Right atrium auricular region (tissue), 2 donors: ENCODE measurements at regions not wholly inside any gene's neighbourhood (a gene's known extent, or its start where the extent isn't known, plus 50 kb on each side); places are given as distances from the start of the nearest gene placed in this dataset.
A peak's percentile ranks its signal among the peaks of the same experiment; 100 is the strongest.

Source experiments
- DNase-seq: peaks from one replicate; pipeline ENCODE4 v3.0.0-alpha.2; 2019; ENCODE audit warnings: low spot score
- H3K27ac ChIP-seq, 2 donors: fragments of 200-600 bp; sonication (generic); 1 replicate in 1 of 2; 2 replicates in 1 of 2; pipeline ENCODE4 v1.5.1; 2016 to 2019
- H3K27me3 ChIP-seq, 2 donors: fragments of 200-600 bp; sonication (generic); one replicate each; pipeline versions ENCODE4 v1.5.1 to v1.6.0; 2017 to 2019
- H3K36me3 ChIP-seq: fragments of 200-600 bp; sonication (generic); one replicate; pipeline ENCODE4 v1.5.1; 2016
- H3K4me1 ChIP-seq, 2 donors: fragments of 200-600 bp; sonication (generic); one replicate each; pipeline versions ENCODE4 v1.5.1 to v1.6.0; 2017 to 2019
- H3K4me3 ChIP-seq, 2 donors: fragments of 200-600 bp; sonication (generic); 1 replicate in 1 of 2; 2 replicates in 1 of 2; pipeline ENCODE4 v1.5.1; 2017 to 2019; ENCODE audit warnings: mild to moderate bottlenecking in 1 of 2, moderate library complexity in 1 of 2
- H3K9me3 ChIP-seq, 2 donors: fragments of 200-600 bp; sonication (generic); one replicate each; pipeline ENCODE4 v1.5.1; 2019
- TF ChIP-seq, protein P1 (sequence below), 2 donors: fragments of 200-600 bp; sonication (generic); IDR thresholded peaks; one replicate each; pipeline ENCODE4 v1.5.1; 2019; ENCODE audit warnings: antibody characterized with exemption in 2 of 2

DNA sequence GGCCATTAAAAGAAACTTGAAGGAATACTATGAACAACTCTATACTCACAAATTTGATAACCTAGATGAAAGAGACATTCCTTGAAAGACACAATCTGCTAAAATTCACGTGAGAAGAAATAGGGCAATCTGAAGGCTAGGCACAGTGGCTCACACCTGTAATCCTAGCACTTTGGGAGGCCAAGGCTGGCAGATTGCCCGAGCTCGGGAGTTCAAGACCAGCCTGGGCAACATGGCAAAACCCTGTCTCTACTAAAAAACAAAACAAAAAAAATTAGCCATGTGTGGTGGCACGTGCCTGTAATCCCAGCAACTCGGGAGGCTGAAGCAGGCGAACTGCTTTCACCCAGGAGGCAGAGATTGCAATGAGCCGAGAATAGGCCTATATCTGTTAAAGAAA is 104.8 kb downstream of the HES1 start:
- TF ChIP-seq, protein P1, sequence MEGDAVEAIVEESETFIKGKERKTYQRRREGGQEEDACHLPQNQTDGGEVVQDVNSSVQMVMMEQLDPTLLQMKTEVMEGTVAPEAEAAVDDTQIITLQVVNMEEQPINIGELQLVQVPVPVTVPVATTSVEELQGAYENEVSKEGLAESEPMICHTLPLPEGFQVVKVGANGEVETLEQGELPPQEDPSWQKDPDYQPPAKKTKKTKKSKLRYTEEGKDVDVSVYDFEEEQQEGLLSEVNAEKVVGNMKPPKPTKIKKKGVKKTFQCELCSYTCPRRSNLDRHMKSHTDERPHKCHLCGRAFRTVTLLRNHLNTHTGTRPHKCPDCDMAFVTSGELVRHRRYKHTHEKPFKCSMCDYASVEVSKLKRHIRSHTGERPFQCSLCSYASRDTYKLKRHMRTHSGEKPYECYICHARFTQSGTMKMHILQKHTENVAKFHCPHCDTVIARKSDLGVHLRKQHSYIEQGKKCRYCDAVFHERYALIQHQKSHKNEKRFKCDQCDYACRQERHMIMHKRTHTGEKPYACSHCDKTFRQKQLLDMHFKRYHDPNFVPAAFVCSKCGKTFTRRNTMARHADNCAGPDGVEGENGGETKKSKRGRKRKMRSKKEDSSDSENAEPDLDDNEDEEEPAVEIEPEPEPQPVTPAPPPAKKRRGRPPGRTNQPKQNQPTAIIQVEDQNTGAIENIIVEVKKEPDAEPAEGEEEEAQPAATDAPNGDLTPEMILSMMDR (IDR thresholded peaks at IDR 0.05), result no peak
- Histone ChIP-seq H3K4me3 (no peak overlapping the region), H3K27me3 (no peaks in the 10 kb centered on the region), H3K36me3 (no peaks in the 10 kb centered on the region), H3K4me1 (peaks cover 0 to 6% of the 10 kb centered on the region in 2 donors), H3K9me3 (no peaks in the 10 kb centered on the region), H3K27ac (no peak overlapping the region)
- no peak for DNase-seq

DNA sequence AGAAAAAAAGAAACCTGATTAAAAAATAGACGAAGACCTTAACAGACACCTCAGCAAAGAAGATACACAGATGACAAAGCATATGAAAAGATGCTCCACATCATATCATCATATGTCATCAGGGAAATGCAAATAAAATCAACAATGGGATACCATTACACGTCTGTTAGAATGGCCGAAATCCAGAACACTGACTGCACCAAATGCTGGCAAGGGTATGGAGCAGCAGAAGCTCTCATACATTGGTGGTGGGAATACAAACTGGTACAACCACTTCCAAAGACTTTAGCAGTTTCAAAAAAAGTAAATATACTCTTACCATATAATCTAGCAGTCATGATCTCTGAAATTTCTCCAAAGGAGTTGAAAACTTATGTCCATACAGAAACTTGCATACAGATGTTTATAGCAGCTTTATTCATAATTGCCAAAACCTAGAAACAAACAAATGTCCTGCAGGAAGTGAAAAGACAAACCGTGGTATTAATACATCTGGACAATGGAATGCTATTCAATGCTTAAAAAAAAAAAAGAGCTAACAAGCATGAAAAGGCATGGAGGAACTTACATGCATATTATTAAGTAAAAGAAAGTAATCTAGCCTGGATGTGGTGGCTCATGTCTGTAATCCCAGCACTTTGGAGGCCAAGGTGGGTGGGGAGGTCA is 107.4 kb downstream of the HES1 start:
- no peaks in the 10 kb centered on the region for H3K27me3 ChIP-seq
- no peak overlapping the region for H3K27ac ChIP-seq
- no peaks in the 10 kb centered on the region for H3K4me1 ChIP-seq
- no peaks in the 10 kb centered on the region for H3K9me3 ChIP-seq
- TF ChIP-seq, protein P1 (IDR thresholded peaks at IDR 0.05), result no peak
- DNase-seq, result no peak
- H3K36me3 ChIP-seq, result no peaks in the 10 kb centered on the region
- no peak overlapping the region for H3K4me3 ChIP-seq

DNA sequence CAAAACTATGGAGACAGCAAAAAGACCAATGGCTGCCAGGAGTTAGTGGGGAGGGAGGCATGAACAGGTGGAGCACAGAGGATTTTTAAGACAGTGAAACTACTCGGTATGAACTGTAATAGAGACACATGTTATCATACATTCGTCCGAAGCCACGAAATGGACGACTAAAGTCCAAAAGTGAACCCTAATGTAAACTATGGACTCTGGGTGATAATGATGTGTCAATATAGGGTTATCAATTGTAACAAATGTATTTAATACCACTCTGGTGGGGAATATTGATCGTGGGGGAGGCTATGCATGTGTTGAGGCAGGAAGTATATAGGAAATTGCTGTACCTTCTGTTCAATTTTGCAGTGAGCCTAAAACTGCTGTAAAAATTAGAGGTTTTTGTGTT is 107.0 kb downstream of the CPN2 start:
- H3K27me3 ChIP-seq, result no peaks in the 10 kb centered on the region
- DNase-seq, result peak; percentile 50
- H3K36me3 ChIP-seq, result no peaks in the 10 kb centered on the region
- TF ChIP-seq, protein P1 (IDR thresholded peaks at IDR 0.05), result no peak
- no peak overlapping the region for H3K27ac ChIP-seq
- H3K4me3 ChIP-seq, result no peak overlapping the region
- no peaks in the 10 kb centered on the region for H3K9me3 ChIP-seq
- peaks cover 0 to 3% of the 10 kb centered on the region in 2 donors for H3K4me1 ChIP-seq

DNA sequence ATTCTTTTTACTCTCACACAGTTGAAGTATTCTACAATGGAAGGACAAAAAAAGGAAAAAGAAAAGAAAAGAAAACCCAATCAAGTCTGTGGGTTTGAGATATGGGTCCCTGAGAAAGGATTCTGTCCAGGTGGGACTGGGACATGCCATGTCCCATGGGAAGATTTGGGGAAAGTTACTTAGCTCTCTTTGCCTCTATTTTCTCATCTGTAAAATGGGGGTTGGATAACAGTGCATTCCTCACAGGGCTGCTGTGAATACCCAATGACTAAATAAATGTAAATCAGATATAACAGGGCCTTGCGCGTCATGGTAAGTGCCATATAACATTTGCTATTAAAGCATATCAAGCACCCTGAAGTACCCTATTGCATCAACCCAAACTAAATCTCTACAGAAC is 105.7 kb downstream of the CPN2 start:
- H3K36me3 ChIP-seq, result no peaks in the 10 kb centered on the region
- H3K9me3 ChIP-seq, result no peaks in the 10 kb centered on the region
- no peaks in the 10 kb centered on the region for H3K27me3 ChIP-seq
- TF ChIP-seq, protein P1 (IDR thresholded peaks at IDR 0.05), result no peak
- no peak for DNase-seq
- H3K4me3 ChIP-seq, result no peak overlapping the region
- no peak overlapping the region for H3K27ac ChIP-seq
- H3K4me1 ChIP-seq, result peaks cover 0 to 16% of the 10 kb centered on the region in 2 donors

DNA sequence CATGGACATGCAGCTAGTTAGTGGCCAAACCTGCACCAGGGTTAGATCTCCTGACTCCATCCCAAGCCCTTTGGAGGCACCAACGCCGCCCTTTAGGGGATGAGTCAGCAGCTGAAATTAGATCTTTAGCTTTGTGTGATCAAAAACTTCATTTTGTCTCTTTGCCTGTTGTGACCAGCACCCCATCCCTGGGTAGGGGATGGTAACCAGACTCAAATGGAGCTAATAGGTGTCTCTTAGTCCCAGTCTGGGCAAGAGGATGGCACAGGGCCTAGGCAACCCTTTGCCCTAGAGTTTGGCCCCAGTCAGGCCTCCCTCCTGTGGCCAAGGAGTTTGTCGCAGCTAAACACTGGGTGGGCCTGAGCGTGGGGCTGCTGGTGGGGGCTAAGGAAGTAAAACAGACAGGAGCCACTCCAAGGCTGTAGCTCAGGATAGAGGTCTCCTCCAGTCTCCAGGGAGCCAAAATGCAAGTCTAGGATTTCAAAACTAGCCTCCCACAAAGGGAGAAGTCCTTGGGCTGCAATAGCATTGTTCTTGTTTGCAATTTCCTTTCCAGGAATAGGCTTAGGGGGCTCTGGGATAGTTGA is 105.1 kb downstream of the CPN2 start:
- peak; percentile 47 for DNase-seq
- Histone ChIP-seq H3K27ac (no peak overlapping the region), H3K9me3 (no peaks in the 10 kb centered on the region), H3K4me1 (peaks cover 0 to 22% of the 10 kb centered on the region in 2 donors), H3K27me3 (no peaks in the 10 kb centered on the region), H3K4me3 (no peak overlapping the region), H3K36me3 (no peaks in the 10 kb centered on the region)
- TF ChIP-seq, protein P1 (IDR thresholded peaks at IDR 0.05), result no peak
